ENCODE measurements at regions not wholly inside any gene's neighbourhood (a gene's known extent, or its start where the extent isn't known, plus 50 kb on each side); places are given as distances from the start of the nearest gene placed in this dataset.

GRCh38 chr3:166322391-166322790 lies 485.2 kb upstream of the BCHE start:
- no peak for DNase-seq (ENCODE audit: low read depth, low spot score)
- in situ Hi-C loops (cut with HindIII; ENCODE audit: low sequenced_read_pairs) = no loop called here

GRCh38 chr3:166307756-166308350 lies 470.6 kb upstream of the BCHE start:
- no peak for DNase-seq (ENCODE audit: low read depth, low spot score)
- no peak for TF ChIP-seq CTCF (IDR thresholded peaks at IDR 0.05; ENCODE audit: low read depth, low read length)
- in situ Hi-C loops (cut with HindIII; ENCODE audit: low sequenced_read_pairs) = no loop called here
- H3K4me3 ChIP-seq (ENCODE audit: low read depth, low read length) = no peak overlapping the region

More at GRCh38 chr3:166322391-166322790, 485.2 kb upstream of the BCHE start:
- no peak for TF ChIP-seq CTCF (IDR thresholded peaks at IDR 0.05; ENCODE audit: low read depth, low read length)
- H3K4me3 ChIP-seq (ENCODE audit: low read depth, low read length) = no peak overlapping the region

- no peak overlapping the region for H3K4me3 ChIP-seq (ENCODE audit: low read depth, low read length)
- in situ Hi-C loops (cut with HindIII; ENCODE audit: low sequenced_read_pairs) = no loop called here
- no peak for DNase-seq (ENCODE audit: low read depth, low spot score)
- TF ChIP-seq CTCF (IDR thresholded peaks at IDR 0.05; ENCODE audit: low read depth, low read length) = no peak
Measured at GRCh38 chr3:166304584-166304983, 467.4 kb upstream of the BCHE start.

GRCh38 chr3:166303681-166304080 lies 466.5 kb upstream of the BCHE start:
- no peak for TF ChIP-seq CTCF (IDR thresholded peaks at IDR 0.05; ENCODE audit: low read depth, low read length)
- no peak overlapping the region for H3K4me3 ChIP-seq (ENCODE audit: low read depth, low read length)
- no peak for DNase-seq (ENCODE audit: low read depth, low spot score)
- in situ Hi-C loops (cut with HindIII; ENCODE audit: low sequenced_read_pairs) = no loop called here

- no peak overlapping the region for H3K4me3 ChIP-seq (ENCODE audit: low read depth, low read length)
- DNase-seq (ENCODE audit: low read depth, low spot score) = no peak
- in situ Hi-C loops (cut with HindIII; ENCODE audit: low sequenced_read_pairs) = no loop called here
- no peak for TF ChIP-seq CTCF (IDR thresholded peaks at IDR 0.05; ENCODE audit: low read depth, low read length)
Measured at GRCh38 chr3:166302331-166302730, 465.1 kb upstream of the BCHE start.

- in situ Hi-C loops (cut with HindIII; ENCODE audit: low sequenced_read_pairs) = no loop called here
- DNase-seq (ENCODE audit: low read depth, low spot score) = no peak
- TF ChIP-seq CTCF (IDR thresholded peaks at IDR 0.05; ENCODE audit: low read depth, low read length) = no peak
- no peak overlapping the region for H3K4me3 ChIP-seq (ENCODE audit: low read depth, low read length)
Measured at GRCh38 chr3:166296179-166296783, 459.1 kb upstream of the BCHE start.

All from astrocyte of the spinal cord (primary cell).